Kidney epithelial cell (primary cell): ENCODE measurements at regions not wholly inside any gene's neighbourhood (a gene's known extent, or its start where the extent isn't known, plus 50 kb on each side); places are given as distances from the start of the nearest gene placed in this dataset.
"Not testable (repeated sequence)": the region's sequence is repeated elsewhere in the genome, so short reads cannot be mapped to it uniquely, and the experiment has no call there.

Experiments used
- DNase-seq: peaks from one replicate; pipeline ENCODE4 v3.0.0-alpha.2; 2010; ENCODE audit warnings: low read depth
- H3K27me3 ChIP-seq: 2 replicates; pipeline ENCODE4 v1.6.0; 2011; ENCODE audit warnings: low read length; ENCODE audit not compliant: control insufficient read depth, insufficient read depth
- H3K36me3 ChIP-seq: 2 replicates; pipeline ENCODE4 v1.5.1; 2011; ENCODE audit warnings: low read length; ENCODE audit not compliant: control insufficient read depth, insufficient read depth
- H3K4me3 ChIP-seq: 2 replicates; pipeline ENCODE4 v1.5.1; 2011; ENCODE audit warnings: low read depth, mild to moderate bottlenecking, control low read depth, low read length
- TF ChIP-seq, protein P1 (sequence below): IDR thresholded peaks from 2 replicates; pipeline ENCODE4 v1.5.1; 2011; ENCODE audit warnings: mild to moderate bottlenecking, moderate library complexity, low read length, control low read depth, inconsistent platforms; ENCODE audit not compliant: insufficient read depth, poor library complexity, severe bottlenecking

DNA sequence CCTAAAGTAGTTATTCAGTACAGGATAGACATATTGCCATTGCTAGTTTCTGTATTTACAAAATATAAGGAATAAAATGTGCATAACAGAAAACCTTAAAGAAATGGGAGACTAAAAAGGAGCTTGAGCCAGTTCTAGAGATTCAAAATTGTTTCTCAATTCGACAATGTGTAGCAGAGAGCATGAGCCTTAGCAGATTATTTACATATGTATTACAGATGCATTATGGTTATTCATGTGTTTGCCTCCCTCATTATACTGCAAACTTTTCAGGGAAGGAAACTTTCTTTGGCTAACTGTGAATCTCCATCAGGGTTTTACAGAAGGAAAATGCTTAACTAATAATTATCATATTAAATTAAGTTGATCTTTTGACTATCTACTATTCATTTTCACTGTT, 854.4 kb upstream of the SLC39A10 start:
- DNase-seq: no peak
- TF ChIP-seq, protein P1, sequence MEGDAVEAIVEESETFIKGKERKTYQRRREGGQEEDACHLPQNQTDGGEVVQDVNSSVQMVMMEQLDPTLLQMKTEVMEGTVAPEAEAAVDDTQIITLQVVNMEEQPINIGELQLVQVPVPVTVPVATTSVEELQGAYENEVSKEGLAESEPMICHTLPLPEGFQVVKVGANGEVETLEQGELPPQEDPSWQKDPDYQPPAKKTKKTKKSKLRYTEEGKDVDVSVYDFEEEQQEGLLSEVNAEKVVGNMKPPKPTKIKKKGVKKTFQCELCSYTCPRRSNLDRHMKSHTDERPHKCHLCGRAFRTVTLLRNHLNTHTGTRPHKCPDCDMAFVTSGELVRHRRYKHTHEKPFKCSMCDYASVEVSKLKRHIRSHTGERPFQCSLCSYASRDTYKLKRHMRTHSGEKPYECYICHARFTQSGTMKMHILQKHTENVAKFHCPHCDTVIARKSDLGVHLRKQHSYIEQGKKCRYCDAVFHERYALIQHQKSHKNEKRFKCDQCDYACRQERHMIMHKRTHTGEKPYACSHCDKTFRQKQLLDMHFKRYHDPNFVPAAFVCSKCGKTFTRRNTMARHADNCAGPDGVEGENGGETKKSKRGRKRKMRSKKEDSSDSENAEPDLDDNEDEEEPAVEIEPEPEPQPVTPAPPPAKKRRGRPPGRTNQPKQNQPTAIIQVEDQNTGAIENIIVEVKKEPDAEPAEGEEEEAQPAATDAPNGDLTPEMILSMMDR: no peak
- H3K36me3 ChIP-seq: no peaks in the 10 kb centered on the region
- H3K27me3 ChIP-seq: no peaks in the 10 kb centered on the region
- H3K4me3 ChIP-seq: no peak overlapping the region

DNA sequence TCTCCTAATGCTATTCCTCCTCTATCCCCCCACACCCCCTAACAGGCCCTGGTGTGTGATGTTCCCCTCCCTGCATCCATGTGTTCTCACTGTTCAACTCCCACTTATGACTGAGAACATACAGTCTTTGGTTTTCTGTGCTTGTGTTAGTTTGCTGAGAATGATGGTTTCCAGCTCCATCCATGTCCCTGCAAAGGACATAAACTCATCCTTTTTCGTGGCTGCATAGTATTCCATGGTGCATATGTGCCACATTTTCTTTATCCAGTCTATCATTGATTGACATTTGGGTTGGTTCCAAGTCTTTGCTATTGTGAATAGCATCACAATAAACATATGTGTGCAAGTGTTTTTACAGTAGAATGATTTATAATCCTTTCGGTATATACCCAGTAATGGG, 870.0 kb upstream of the SLC39A10 start:
- not testable (repeated sequence) for H3K36me3 ChIP-seq, H3K27me3 ChIP-seq, DNase-seq, H3K4me3 ChIP-seq

DNA sequence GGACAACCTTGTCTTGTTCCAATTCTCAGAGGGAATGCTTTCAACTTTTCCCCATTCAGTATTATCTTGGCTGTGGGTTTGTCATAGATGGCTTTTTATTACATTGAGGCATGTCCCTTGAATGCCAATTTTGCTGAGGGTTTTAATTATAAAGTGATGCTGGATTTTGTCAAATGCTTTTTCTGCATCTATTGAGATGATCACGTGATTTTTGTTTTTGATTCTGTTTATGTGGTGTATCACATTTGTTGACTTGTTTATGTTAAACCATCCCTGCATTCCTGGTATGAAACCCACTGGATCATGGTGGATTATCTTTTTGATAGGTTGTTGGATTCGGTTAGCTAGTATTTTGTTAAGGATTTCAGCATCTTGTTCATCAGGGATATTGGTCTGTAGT, 885.6 kb upstream of the SLC39A10 start:
- not testable (repeated sequence) for DNase-seq

DNA sequence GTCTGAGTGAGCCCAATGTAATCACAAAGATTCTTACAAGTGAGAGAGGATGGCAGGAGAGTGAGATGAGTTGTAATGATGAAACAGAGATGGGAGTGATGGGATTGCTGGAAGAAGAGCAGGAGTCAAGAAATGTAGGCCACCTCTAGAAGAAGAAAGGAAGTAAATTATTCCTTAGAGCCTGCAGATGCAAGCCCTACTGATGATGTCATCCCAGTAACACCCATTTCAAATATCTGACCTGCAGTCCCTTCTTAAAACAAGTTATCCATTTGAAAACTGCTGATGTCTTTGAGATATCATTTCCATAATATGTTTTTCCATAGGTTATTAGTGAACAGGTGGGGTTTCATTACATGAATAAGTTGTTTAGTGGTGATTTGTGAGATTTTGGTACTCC, 888.0 kb upstream of the SLC39A10 start:
- Histone ChIP-seq H3K36me3 (no peaks in the 10 kb centered on the region), H3K27me3 (no peaks in the 10 kb centered on the region), H3K4me3 (no peak overlapping the region)
- TF ChIP-seq, protein P1: no peak
- DNase-seq: no peak

More for the DNA sequence above, 885.6 kb upstream of the SLC39A10 start:
- H3K36me3 ChIP-seq, H3K4me3 ChIP-seq, H3K27me3 ChIP-seq: not testable (repeated sequence)

DNA sequence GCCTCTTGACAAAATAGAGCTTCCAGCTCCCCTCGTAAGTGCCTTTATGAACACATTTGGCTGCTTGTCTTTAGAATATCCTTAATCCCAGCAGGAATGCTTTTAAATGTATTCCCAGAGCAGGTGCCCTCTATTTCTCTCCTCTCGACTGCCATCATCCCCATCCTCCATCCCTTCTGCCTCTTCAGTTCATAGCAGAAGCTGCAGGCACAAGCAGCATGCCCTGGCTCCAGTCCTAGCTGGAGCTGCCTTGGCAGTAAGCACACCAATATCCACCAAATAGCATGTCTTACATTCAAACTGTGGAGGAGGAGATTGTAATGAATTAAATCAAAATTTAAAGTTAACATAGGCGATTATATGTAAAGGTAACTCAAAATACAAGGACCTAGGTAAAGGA, 891.3 kb upstream of the SLC39A10 start:
- TF ChIP-seq, protein P1: no peak
- Histone ChIP-seq H3K36me3 (no peaks in the 10 kb centered on the region), H3K27me3 (no peaks in the 10 kb centered on the region), H3K4me3 (no peak overlapping the region)
- DNase-seq: no peak

DNA sequence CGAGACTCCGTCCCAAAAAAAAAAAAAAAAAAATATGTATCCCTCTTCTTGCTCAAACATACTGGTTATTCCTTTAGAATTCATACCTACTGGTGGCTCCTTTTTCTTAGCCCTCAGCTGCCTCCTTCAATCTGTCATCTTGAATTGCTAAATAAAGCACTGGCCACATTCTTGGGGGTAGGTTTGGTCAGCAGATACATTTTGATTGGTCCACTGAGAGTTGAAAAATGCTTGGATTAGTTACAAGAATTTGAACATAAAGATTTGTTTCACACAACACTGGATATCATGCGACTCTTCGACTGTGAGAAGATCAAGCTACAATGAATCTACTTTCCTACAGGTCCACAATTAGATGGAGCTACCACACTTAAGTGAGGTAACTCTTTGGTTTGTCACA, 906.1 kb upstream of the SLC39A10 start:
- H3K36me3 ChIP-seq: no peaks in the 10 kb centered on the region
- DNase-seq: no peak
- TF ChIP-seq, protein P1: no peak
- no peak overlapping the region for H3K4me3 ChIP-seq
- H3K27me3 ChIP-seq: no peaks in the 10 kb centered on the region

DNA sequence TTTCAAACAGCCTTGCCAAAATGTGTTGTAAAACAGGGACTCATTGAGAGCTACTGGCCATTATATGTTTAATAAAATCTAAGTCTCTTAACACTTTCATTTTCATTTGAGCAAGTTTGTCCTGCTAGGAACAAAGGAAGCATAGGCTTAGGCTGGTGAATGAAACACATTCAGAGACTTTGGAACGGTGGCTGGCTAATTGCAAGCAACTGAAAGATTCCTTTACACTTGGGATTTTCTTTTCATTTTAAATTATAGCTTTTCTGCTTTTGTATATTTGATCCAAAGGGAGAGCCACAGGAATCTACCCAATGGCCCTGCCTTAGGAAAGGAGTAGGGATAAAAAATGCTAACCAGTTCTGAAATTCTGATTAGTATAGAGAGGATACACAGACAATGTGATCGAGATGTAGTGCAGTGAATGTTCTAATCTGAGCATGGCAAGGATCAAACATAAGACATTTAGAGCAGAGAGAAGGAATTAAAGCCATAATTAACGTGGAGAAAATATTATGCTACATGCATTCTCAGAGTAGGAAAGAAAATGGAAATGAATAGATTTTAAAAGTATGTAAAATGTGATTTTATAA, 911.4 kb upstream of the SLC39A10 start:
- Histone ChIP-seq H3K36me3 (no peaks in the 10 kb centered on the region), H3K4me3 (no peak overlapping the region), H3K27me3 (no peaks in the 10 kb centered on the region)
- TF ChIP-seq, protein P1: no peak
- DNase-seq: no peak
